ENCODE measurements at regions not wholly inside any gene's neighbourhood (a gene's known extent, or its start where the extent isn't known, plus 50 kb on each side); places are given as distances from the start of the nearest gene placed in this dataset.

- no peak for TF ChIP-seq POLR2A (IDR thresholded peaks at IDR 0.05; ENCODE audit: low read length)
- TF ChIP-seq, protein P1, sequence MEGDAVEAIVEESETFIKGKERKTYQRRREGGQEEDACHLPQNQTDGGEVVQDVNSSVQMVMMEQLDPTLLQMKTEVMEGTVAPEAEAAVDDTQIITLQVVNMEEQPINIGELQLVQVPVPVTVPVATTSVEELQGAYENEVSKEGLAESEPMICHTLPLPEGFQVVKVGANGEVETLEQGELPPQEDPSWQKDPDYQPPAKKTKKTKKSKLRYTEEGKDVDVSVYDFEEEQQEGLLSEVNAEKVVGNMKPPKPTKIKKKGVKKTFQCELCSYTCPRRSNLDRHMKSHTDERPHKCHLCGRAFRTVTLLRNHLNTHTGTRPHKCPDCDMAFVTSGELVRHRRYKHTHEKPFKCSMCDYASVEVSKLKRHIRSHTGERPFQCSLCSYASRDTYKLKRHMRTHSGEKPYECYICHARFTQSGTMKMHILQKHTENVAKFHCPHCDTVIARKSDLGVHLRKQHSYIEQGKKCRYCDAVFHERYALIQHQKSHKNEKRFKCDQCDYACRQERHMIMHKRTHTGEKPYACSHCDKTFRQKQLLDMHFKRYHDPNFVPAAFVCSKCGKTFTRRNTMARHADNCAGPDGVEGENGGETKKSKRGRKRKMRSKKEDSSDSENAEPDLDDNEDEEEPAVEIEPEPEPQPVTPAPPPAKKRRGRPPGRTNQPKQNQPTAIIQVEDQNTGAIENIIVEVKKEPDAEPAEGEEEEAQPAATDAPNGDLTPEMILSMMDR (IDR thresholded peaks at IDR 0.05) = no peak
- no peak for TF ChIP-seq HMGXB4 (CRISPR knock-in tag; IDR thresholded peaks at IDR 0.05; ENCODE audit: borderline replicate concordance)
- no peak for TF ChIP-seq PBX3 (IDR thresholded peaks at IDR 0.05)
- TF ChIP-seq NR3C1 (IDR thresholded peaks at IDR 0.05) = no peak
- TF ChIP-seq USF2 (IDR thresholded peaks at IDR 0.05) = no peak
- no peak for TF ChIP-seq RARB (CRISPR knock-in tag; IDR thresholded peaks at IDR 0.05)
- TF ChIP-seq SMC3 (IDR thresholded peaks at IDR 0.05) = no peak
- no peak for TF ChIP-seq MYC (IDR thresholded peaks at IDR 0.05; ENCODE audit: borderline replicate concordance, low read length)
Measured at GRCh38 chr11:25298450-25298849, 801.6 kb downstream of the LUZP2 start.

Measured in A549 (cell line).